PC-3 (cell line): ENCODE measurements at regions not wholly inside any gene's neighbourhood (a gene's known extent, or its start where the extent isn't known, plus 50 kb on each side); places are given as distances from the start of the nearest gene placed in this dataset.

Experiments used
- ATAC-seq: fragments of 200-7000 bp; cut with Tn5 transposase; 2 replicates; pipeline ENCODE4 v1.9.1; 2020; ENCODE audit warnings: mild to moderate bottlenecking, moderate library complexity
- BruUV-seq: library from RNA; stranded (reverse); fragments of 400-500 nt; replicated peaks from 2 replicates; lab custom pipeline; 2021; lab: Mats Ljungman, UMichigan
- CTCF ChIA-PET: fragments of 300-600 bp; sonication (Branson Sonifier 250); formaldehyde crosslinking; loops from one replicate; lab custom pipeline; 2022; ENCODE audit warnings: antibody characterized with exemption; lab: Charles Lee
- POLR2A ChIA-PET: fragments of 300-600 bp; sonication (Branson Sonifier 250); formaldehyde crosslinking; loops from one replicate; lab custom pipeline; 2022; ENCODE audit warnings: antibody characterized with exemption; ENCODE audit not compliant: unreplicated experiment; lab: Charles Lee
- DNase-seq: peaks from one replicate; pipeline ENCODE4 v3.0.0-alpha.2; 2015
- H2AFZ ChIP-seq: fragments of 300-600 bp; sonication (generic); 2 replicates; pipeline ENCODE4 v1.6.0; 2016; ENCODE audit warnings: antibody characterized with exemption, low read length
- H3F3A ChIP-seq: fragments of 300-600 bp; sonication (generic); one replicate; pipeline ENCODE4 v1.6.0; 2017; ENCODE audit warnings: antibody characterized with exemption, low read length, control low read depth, mild to moderate bottlenecking; ENCODE audit not compliant: unreplicated experiment
- H3K27ac ChIP-seq: fragments of 300-600 bp; sonication (generic); 2 replicates; pipeline ENCODE4 v1.5.1; 2016; ENCODE audit warnings: mild to moderate bottlenecking, low read length
- H3K27me3 ChIP-seq: fragments of 300-600 bp; sonication (generic); 2 replicates; pipeline ENCODE4 v1.6.1; 2016; ENCODE audit warnings: low read length, mixed read lengths
- H3K36me3 ChIP-seq: fragments of 300-600 bp; sonication (generic); 2 replicates; pipeline ENCODE4 v1.6.1; 2016; ENCODE audit warnings: low read depth, mixed run types, low read length, mixed read lengths
- H3K4me1 ChIP-seq: fragments of 300-600 bp; sonication (generic); 2 replicates; pipeline ENCODE4 v1.5.1; 2016; ENCODE audit warnings: low read length; ENCODE audit not compliant: insufficient read depth
- H3K4me2 ChIP-seq: fragments of 300-600 bp; sonication (generic); 2 replicates; pipeline ENCODE4 v1.6.0; 2016; ENCODE audit warnings: low read length
- H3K4me3 ChIP-seq: fragments of 300-600 bp; sonication (generic); 2 replicates; pipeline ENCODE4 v1.5.1; 2016; ENCODE audit warnings: mild to moderate bottlenecking, low read length, mixed read lengths
- H3K79me2 ChIP-seq: fragments of 300-600 bp; sonication (generic); 2 replicates; pipeline ENCODE4 v1.6.1; 2017; ENCODE audit warnings: low read length, mixed read lengths
- H3K9ac ChIP-seq: fragments of 300-600 bp; sonication (generic); 2 replicates; pipeline ENCODE4 v1.6.0; 2016; ENCODE audit warnings: mild to moderate bottlenecking, low read length
- H3K9me2 ChIP-seq: fragments of 300-600 bp; sonication (generic); replicated peaks from 2 replicates; pipeline ENCODE4 v1.6.1; 2016; ENCODE audit warnings: mixed run types, low read length, mixed read lengths
- H3K9me3 ChIP-seq: fragments of 300-600 bp; sonication (generic); 2 replicates; pipeline ENCODE4 v1.6.1; 2016; ENCODE audit warnings: low read length, mixed read lengths
- H4K20me1 ChIP-seq: fragments of 300-600 bp; sonication (generic); 2 replicates; pipeline ENCODE4 v1.6.1; 2016; ENCODE audit warnings: low read length, mixed read lengths
- EZH2 ChIP-seq: fragments of 300-600 bp; sonication (generic); IDR thresholded peaks from one replicate; pipeline ENCODE4 v1.6.1; 2017; ENCODE audit warnings: antibody characterized with exemption, mild to moderate bottlenecking, low read length; ENCODE audit not compliant: unreplicated experiment
- EZH2phosphoT487 ChIP-seq: fragments of 300-600 bp; sonication (generic); IDR thresholded peaks from 2 replicates; pipeline ENCODE4 v1.6.1; 2018; ENCODE audit warnings: mild to moderate bottlenecking, antibody characterized with exemption, low read length, borderline replicate concordance
- intact Hi-C: fragments of 100-400 bp; cut with micrococcal nuclease; formaldehyde crosslinking; loops from 2 replicates; pipeline ENCODE4 v1.9.0; 2023
- TF ChIP-seq, protein P1 (sequence below): fragments of 300-600 bp; sonication (generic); conservative IDR thresholded peaks from 2 replicates; pipeline ENCODE4 v1.5.1; 2017; ENCODE audit warnings: antibody characterized with exemption, low read depth, mild to moderate bottlenecking, low read length

DNA sequence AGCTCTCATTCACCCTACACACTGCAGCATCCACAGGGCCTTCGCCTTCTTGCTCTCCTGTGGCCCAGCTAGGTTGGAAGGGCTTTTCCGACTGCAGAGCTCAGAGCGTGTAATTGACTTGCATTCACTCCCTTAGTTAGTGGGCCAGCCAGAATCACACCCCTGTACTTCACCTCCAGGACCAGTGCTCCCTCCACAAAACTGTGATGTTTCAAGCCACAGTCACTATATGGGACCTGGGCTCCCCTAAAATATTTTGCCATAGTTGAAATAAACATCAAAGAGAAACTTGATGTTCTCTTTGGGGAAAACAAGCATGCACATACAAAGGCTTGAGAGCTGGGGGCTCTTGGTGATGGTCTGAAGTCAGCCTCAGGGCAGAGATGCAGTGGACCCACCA lies 69.7 kb upstream of the POU3F3 start:
- no peak for TF ChIP-seq EZH2phosphoT487
- no peak for TF ChIP-seq EZH2
- TF ChIP-seq, protein P1, sequence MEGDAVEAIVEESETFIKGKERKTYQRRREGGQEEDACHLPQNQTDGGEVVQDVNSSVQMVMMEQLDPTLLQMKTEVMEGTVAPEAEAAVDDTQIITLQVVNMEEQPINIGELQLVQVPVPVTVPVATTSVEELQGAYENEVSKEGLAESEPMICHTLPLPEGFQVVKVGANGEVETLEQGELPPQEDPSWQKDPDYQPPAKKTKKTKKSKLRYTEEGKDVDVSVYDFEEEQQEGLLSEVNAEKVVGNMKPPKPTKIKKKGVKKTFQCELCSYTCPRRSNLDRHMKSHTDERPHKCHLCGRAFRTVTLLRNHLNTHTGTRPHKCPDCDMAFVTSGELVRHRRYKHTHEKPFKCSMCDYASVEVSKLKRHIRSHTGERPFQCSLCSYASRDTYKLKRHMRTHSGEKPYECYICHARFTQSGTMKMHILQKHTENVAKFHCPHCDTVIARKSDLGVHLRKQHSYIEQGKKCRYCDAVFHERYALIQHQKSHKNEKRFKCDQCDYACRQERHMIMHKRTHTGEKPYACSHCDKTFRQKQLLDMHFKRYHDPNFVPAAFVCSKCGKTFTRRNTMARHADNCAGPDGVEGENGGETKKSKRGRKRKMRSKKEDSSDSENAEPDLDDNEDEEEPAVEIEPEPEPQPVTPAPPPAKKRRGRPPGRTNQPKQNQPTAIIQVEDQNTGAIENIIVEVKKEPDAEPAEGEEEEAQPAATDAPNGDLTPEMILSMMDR, result no peak
- ChIA-PET POLR2A (no interaction called here), CTCF (no interaction called here)
- Histone ChIP-seq H3K4me3 (no peak overlapping the region), H3K27me3 (peaks cover 65% of the 10 kb centered on the region), H3K4me1 (no peaks in the 10 kb centered on the region), H3K27ac (no peak overlapping the region), H4K20me1 (no peaks in the 10 kb centered on the region), H3K9me2 (no peaks in the 10 kb centered on the region), H2AFZ (no peak overlapping the region), H3K36me3 (no peaks in the 10 kb centered on the region), H3K9ac (no peak overlapping the region), H3F3A (no peaks in the 10 kb centered on the region), H3K79me2 (no peaks in the 10 kb centered on the region), H3K4me2 (no peak overlapping the region), H3K9me3 (no peaks in the 10 kb centered on the region)
- BruUV-seq, result no TSS peak
- intact Hi-C loops, result no loop called here
- DNase-seq (no peak), ATAC-seq (no peak)

DNA sequence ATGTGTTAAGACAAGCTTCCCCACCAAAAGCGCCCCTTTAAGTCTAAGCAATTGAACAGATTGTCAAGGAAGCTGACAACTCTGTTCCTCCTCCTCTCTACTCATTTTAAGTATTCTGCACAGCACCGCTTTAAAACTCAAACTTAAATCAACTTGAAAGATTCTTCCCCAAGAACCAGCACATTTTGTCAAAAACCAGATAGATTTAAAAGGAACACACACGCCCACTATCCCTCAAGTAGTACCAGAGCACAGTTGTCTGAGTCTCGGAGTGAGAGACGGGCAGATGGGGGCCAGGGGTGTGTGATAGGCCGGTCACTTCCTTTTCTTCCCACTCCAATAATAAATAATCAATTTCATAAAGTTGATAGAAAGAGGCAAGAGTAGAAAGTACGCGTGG lies 67.7 kb upstream of the POU3F3 start:
- Histone ChIP-seq H3K4me2 (no peak overlapping the region), H3K27me3 (peaks cover 78% of the 10 kb centered on the region), H4K20me1 (no peaks in the 10 kb centered on the region), H3K9ac (no peak overlapping the region), H3K9me3 (no peaks in the 10 kb centered on the region), H3K27ac (no peak overlapping the region), H3K4me1 (no peaks in the 10 kb centered on the region), H3F3A (no peaks in the 10 kb centered on the region), H3K79me2 (no peaks in the 10 kb centered on the region), H3K36me3 (no peaks in the 10 kb centered on the region), H3K9me2 (no peaks in the 10 kb centered on the region), H2AFZ (no peak overlapping the region), H3K4me3 (no peak overlapping the region)
- BruUV-seq, result no TSS peak
- no peak for TF ChIP-seq EZH2phosphoT487
- TF ChIP-seq EZH2, result no peak
- TF ChIP-seq, protein P1, result no peak
- POLR2A ChIA-PET, result no interaction called here
- CTCF ChIA-PET, result no interaction called here
- ATAC-seq (no peak), DNase-seq (no peak)
- intact Hi-C loops, result no loop called here

DNA sequence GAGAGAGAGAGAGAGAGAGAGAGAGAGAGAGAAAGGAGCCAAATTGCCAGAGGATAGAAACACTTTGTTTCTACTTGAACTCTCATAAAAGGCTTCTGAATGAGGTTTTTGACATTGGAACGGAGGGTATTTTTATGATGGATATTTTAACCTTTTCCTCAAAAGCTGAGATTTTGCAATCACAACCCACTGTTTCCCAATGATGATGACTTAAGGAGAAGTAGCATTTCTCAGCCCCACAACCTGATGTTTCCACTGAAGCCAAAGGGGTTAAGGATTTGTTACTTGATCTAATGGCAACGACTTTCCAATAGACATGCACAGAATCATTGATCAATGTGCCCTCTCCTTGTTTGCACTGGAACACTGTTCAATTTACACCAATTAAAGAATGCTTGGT lies 67.1 kb upstream of the POU3F3 start:
- ATAC-seq, result no peak
- BruUV-seq, result no TSS peak
- H3K4me1 ChIP-seq, result no peaks in the 10 kb centered on the region
- no peaks in the 10 kb centered on the region for H3K36me3 ChIP-seq
- CTCF ChIA-PET, result no interaction called here
- no peak overlapping the region for H2AFZ ChIP-seq
- no peaks in the 10 kb centered on the region for H3F3A ChIP-seq
- H3K79me2 ChIP-seq, result no peaks in the 10 kb centered on the region
- H3K27ac ChIP-seq, result no peak overlapping the region
- H3K9ac ChIP-seq, result no peak overlapping the region
- H3K27me3 ChIP-seq, result peaks cover 84% of the 10 kb centered on the region
- H3K9me2 ChIP-seq, result no peaks in the 10 kb centered on the region
- no peaks in the 10 kb centered on the region for H4K20me1 ChIP-seq
- H3K9me3 ChIP-seq, result no peaks in the 10 kb centered on the region
- intact Hi-C loops, result no loop called here
- no peak for DNase-seq
- POLR2A ChIA-PET, result no interaction called here
- no peak overlapping the region for H3K4me3 ChIP-seq
- no peak overlapping the region for H3K4me2 ChIP-seq
- TF ChIP-seq EZH2phosphoT487 (no peak), EZH2 (no peak)
- TF ChIP-seq, protein P1, result no peak
